Adrenal gland (tissue), 5 donors: ENCODE measurements at regions not wholly inside any gene's neighbourhood (a gene's known extent, or its start where the extent isn't known, plus 50 kb on each side); places are given as distances from the start of the nearest gene placed in this dataset.

Experiments
- POLR2A ChIP-seq, 2 donors: fragments of 450-650 bp; IDR thresholded peaks; one replicate each; pipeline ENCODE4 v1.6.1; 2017; ENCODE audit warnings: antibody characterized with exemption in 2 of 2, mild to moderate bottlenecking in 2 of 2, moderate library complexity in 1 of 2
- TF ChIP-seq, protein P1 (sequence below), 6 experiments: fragments of 450-650 bp in 4 of 6; fragments of 200-600 bp in 2 of 6; sonication (generic) in 1 of 6; IDR thresholded peaks; 1 replicate in 5 of 6; 2 replicates in 1 of 6; pipeline versions ENCODE4 v1.5.1 to v1.8.0; 2016 to 2021; ENCODE audit warnings: antibody characterized with exemption in 6 of 6, mild to moderate bottlenecking in 2 of 6, moderate library complexity in 1 of 6
- donor health status: DM: no; HTN: no; CAD: no.

DNA sequence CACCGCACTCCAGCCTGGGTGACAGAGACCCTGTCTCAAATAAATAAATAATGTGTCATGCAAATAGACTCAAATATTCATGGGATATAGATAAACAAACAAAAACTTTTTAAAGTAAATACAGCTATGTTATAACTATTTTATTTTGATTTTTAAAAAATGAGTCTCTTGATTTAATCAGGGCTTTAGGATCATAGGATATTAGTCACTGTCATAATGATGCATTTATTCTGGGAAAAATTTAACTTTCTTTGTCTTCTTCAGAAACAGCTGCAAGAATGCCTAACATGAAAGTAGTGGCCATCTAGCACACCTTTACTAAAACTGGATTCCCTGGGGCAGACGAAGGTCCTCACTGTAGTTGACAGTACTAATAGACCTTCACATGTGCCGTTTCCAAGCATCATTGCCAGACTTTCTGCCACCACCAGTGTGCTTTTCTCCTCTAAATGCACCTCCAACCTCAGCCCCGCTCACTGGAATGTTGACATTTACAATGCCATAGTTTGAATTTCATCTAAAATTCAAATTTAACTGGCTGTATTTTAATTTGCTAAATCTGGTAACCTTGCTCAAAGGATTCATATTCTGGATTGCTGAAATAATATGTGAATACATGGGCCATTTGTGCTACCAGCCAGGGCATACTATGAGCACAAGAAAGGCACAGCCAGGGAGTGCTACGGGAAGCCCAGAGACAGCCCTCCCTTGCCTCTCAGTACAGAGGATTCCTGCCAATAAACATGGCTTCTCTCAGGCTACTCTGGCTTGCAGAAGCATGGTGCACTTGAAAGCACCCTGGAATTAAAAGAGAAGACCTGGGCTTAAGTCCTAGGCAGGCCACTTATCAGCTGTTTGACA lies 63.4 kb upstream of the ADO start:
- TF ChIP-seq, protein P1, sequence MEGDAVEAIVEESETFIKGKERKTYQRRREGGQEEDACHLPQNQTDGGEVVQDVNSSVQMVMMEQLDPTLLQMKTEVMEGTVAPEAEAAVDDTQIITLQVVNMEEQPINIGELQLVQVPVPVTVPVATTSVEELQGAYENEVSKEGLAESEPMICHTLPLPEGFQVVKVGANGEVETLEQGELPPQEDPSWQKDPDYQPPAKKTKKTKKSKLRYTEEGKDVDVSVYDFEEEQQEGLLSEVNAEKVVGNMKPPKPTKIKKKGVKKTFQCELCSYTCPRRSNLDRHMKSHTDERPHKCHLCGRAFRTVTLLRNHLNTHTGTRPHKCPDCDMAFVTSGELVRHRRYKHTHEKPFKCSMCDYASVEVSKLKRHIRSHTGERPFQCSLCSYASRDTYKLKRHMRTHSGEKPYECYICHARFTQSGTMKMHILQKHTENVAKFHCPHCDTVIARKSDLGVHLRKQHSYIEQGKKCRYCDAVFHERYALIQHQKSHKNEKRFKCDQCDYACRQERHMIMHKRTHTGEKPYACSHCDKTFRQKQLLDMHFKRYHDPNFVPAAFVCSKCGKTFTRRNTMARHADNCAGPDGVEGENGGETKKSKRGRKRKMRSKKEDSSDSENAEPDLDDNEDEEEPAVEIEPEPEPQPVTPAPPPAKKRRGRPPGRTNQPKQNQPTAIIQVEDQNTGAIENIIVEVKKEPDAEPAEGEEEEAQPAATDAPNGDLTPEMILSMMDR (IDR thresholded peaks at IDR 0.05) = no peak
- TF ChIP-seq POLR2A (IDR thresholded peaks at IDR 0.05) = no peak
